ENCODE measurements at regions not wholly inside any gene's neighbourhood (a gene's known extent, or its start where the extent isn't known, plus 50 kb on each side); places are given as distances from the start of the nearest gene placed in this dataset.
"Not testable (repeated sequence)": the region's sequence is repeated elsewhere in the genome, so short reads cannot be mapped to it uniquely, and the experiment has no call there.

- intact Hi-C loops (cut with DNase I) = no loop called here
- DNase-seq (ENCODE audit: low spot score) (no peak), ATAC-seq (no peak)
Measured at GRCh38 chr9:759983-760736, 81.3 kb upstream of the DMRT1 start.

GRCh38 chr9:761176-761792 lies 80.2 kb upstream of the DMRT1 start:
- DNase-seq (ENCODE audit: low spot score) (no peak), ATAC-seq (peak; percentile 75)
- intact Hi-C loops (cut with DNase I) = no loop called here

DNA sequence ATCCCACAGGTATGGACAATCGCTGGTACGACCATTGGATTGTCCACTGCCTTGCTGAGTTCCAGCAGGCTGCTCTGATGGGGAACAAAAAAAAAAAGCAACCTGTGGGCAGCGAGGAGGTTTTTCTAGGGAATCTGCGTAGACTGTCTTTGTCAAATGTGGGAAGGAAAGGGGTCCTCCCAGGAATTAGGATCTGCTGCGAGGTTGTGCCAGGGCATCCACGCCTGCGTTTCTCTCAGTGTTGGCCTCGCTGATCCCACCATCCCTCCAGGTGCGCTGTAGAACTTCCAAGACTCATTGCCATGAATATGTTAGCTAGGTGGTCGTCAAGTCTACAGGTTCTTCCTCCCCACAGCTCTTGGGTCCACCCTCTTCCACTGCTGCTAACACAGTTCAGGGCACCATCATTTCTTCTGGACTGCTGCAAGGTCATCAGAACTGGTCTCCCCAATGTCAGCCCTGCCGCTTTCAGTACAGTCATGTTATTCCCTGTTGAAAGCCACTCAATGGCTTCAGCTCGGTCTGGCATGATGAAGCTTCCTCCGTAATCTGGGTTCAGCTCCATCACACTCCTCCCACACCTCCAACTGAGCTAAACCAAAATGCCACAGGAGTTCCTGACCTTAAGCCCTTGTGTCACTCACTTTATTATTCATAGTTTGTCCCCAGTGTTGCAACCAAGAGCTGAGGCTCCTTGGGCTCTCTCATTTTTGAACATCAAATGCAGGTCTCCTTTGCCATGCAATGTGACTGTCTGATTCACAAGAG lies 79.5 kb upstream of the DMRT1 start:
- intact Hi-C loops (cut with DNase I) = no loop called here
- ATAC-seq = no peak
- DNase-seq (ENCODE audit: low spot score) = no peak

DNA sequence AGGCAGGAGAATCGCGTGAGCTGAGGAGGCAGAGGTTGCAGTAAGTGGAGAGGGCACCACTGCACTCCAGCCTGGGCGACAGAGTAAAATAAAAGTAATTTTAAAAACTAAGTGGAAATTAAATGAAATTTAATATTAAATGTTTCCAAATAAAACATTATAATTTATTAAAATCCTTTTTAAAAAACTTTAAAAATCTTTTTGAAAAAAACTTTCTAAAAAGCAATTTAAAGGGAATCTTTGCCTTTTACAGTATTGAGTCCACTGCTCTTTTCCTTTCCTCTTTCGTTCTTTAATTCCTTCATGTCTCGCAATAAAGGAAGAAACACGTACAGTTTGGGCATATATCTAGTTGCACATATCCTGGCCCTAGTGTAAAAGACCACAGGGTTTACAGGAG lies 77.8 kb upstream of the DMRT1 start:
- ATAC-seq (no peak), DNase-seq (ENCODE audit: low spot score) (no peak)
- intact Hi-C loops (cut with DNase I) = no loop called here

- intact Hi-C loops (cut with DNase I) = no loop called here
- ATAC-seq (peak; percentile 96), DNase-seq (ENCODE audit: low spot score) (peak; percentile 70)
Measured at GRCh38 chr9:764105-764524, 77.4 kb upstream of the DMRT1 start.

DNA sequence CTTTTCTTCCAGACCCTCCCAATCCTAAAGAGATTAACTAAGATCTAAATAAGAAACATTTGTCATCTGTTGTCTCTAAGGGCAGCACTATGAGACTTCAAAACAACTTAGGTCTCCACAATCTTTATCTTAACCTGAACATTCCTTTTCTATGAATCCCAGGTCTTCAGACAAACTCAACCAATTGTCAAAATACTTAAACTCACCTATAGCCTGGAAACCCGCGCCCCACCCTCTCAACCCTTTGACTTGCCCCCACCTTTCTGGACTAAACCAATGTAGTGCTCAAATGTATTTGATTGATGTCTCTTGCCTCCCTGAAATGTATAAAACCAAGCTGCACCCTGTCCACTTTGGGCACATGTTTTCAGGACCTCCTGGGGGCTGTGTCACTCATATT lies 76.5 kb upstream of the DMRT1 start:
- DNase-seq (ENCODE audit: low spot score) (no peak), ATAC-seq (no peak)
- intact Hi-C loops (cut with DNase I) = no loop called here

GRCh38 chr9:767061-767561 lies 74.4 kb upstream of the DMRT1 start:
- intact Hi-C loops (cut with DNase I); DNase-seq (ENCODE audit: low spot score); ATAC-seq: not testable (repeated sequence)

GRCh38 chr9:776086-776485 lies 65.4 kb upstream of the DMRT1 start:
- intact Hi-C loops (cut with DNase I) = no loop called here
- no peak for ATAC-seq
- no peak for DNase-seq (ENCODE audit: low spot score)

GRCh38 chr9:777978-778377 lies 63.5 kb upstream of the DMRT1 start:
- ATAC-seq = no peak
- intact Hi-C loops (cut with DNase I) = no loop called here
- no peak for DNase-seq (ENCODE audit: low spot score)

GRCh38 chr9:784202-784601 lies 57.3 kb upstream of the DMRT1 start:
- ATAC-seq = no peak
- DNase-seq (ENCODE audit: low spot score) = no peak
- intact Hi-C loops (cut with DNase I) = no loop called here

GRCh38 chr9:784916-785315 lies 56.6 kb upstream of the DMRT1 start:
- intact Hi-C loops (cut with DNase I) = no loop called here
- DNase-seq (ENCODE audit: low spot score) (no peak), ATAC-seq (no peak)

GRCh38 chr9:785997-786396 lies 55.5 kb upstream of the DMRT1 start:
- DNase-seq (ENCODE audit: low spot score) = no peak
- no peak for ATAC-seq
- intact Hi-C loops (cut with DNase I) = no loop called here

GRCh38 chr9:786405-786804 lies 55.1 kb upstream of the DMRT1 start:
- no peak for DNase-seq (ENCODE audit: low spot score)
- intact Hi-C loops (cut with DNase I) = no loop called here
- ATAC-seq = no peak

- no peak for ATAC-seq
- intact Hi-C loops (cut with DNase I) = no loop called here
- no peak for DNase-seq (ENCODE audit: low spot score)
Measured at GRCh38 chr9:788777-789176, 52.7 kb upstream of the DMRT1 start.
